ENCODE measurements at regions not wholly inside any gene's neighbourhood (a gene's known extent, or its start where the extent isn't known, plus 50 kb on each side); places are given as distances from the start of the nearest gene placed in this dataset.

- intact Hi-C loops (cut with DNase I): no loop called here
- H3K9me3 ChIP-seq: no peaks in the 10 kb centered on the region
- no peak for TF ChIP-seq POLR2AphosphoS5 (IDR thresholded peaks at IDR 0.05)
- no peak for TF ChIP-seq POLR2A (IDR thresholded peaks at IDR 0.05)
- TF ChIP-seq EP300 (IDR thresholded peaks at IDR 0.05): no peak
- TF ChIP-seq CTCF (IDR thresholded peaks at IDR 0.05): no peak
These were observed 162.3 kb downstream of the INHBA start for GRCh38 chr7:41540601-41541000.

GRCh38 chr7:41538810-41539724 is 163.8 kb downstream of the INHBA start:
- Histone ChIP-seq H3K36me3 (no peaks in the 10 kb centered on the region), H3K4me3 (no peak overlapping the region), H3K27ac (no peak overlapping the region), H3K9me3 (no peaks in the 10 kb centered on the region), H3K27me3 (no peaks in the 10 kb centered on the region), H3K4me1 (peaks cover 0 to 16% (median 4%) of the 10 kb centered on the region in 4 donors)
- TF ChIP-seq CTCF (IDR thresholded peaks at IDR 0.05) (no peak), EP300 (IDR thresholded peaks at IDR 0.05) (no peak), POLR2A (IDR thresholded peaks at IDR 0.05) (no peak)
- 57 to 67% methylated on average over 8 of the region's 8 CpGs for WGBS, 2 donors
- no peak for DNase-seq
- intact Hi-C loops (cut with DNase I): no loop called here

More at GRCh38 chr7:41540601-41541000, 162.3 kb downstream of the INHBA start:
- H3K27me3 ChIP-seq: no peaks in the 10 kb centered on the region
- DNase-seq: no peak
- no peaks in the 10 kb centered on the region for H3K36me3 ChIP-seq
- H3K27ac ChIP-seq: no peak overlapping the region
- H3K4me3 ChIP-seq: no peak overlapping the region
- peaks cover 0 to 16% (median 4%) of the 10 kb centered on the region in 4 donors for H3K4me1 ChIP-seq
- 84 to 89% methylated on average over 3 of the region's 3 CpGs for WGBS, 2 donors

- no peak overlapping the region for H3K4me3 ChIP-seq
- H3K36me3 ChIP-seq: no peaks in the 10 kb centered on the region
- H3K27me3 ChIP-seq: no peaks in the 10 kb centered on the region
- DNase-seq: no peak
- TF ChIP-seq EP300 (IDR thresholded peaks at IDR 0.05) (no peak), POLR2AphosphoS5 (IDR thresholded peaks at IDR 0.05) (no peak), POLR2A (IDR thresholded peaks at IDR 0.05) (no peak), CTCF (IDR thresholded peaks at IDR 0.05) (no peak)
- peaks cover 0 to 16% (median 4%) of the 10 kb centered on the region in 4 donors for H3K4me1 ChIP-seq
- WGBS, 2 donors: 87 to 88% methylated on average over 9 of the region's 9 CpGs
- H3K27ac ChIP-seq: no peak overlapping the region
- intact Hi-C loops (cut with DNase I): no loop called here
- no peaks in the 10 kb centered on the region for H3K9me3 ChIP-seq
These were observed 165.8 kb downstream of the INHBA start for GRCh38 chr7:41536873-41537665.

GRCh38 chr7:41536122-41536872 is 166.6 kb downstream of the INHBA start:
- Histone ChIP-seq H3K36me3 (no peaks in the 10 kb centered on the region), H3K27me3 (no peaks in the 10 kb centered on the region), H3K27ac (no peak overlapping the region), H3K4me1 (peaks cover 0 to 16% (median 4%) of the 10 kb centered on the region in 4 donors), H3K9me3 (no peaks in the 10 kb centered on the region), H3K4me3 (no peak overlapping the region)
- intact Hi-C loops (cut with DNase I): no loop called here
- TF ChIP-seq POLR2AphosphoS5 (IDR thresholded peaks at IDR 0.05) (no peak), CTCF (IDR thresholded peaks at IDR 0.05) (no peak), EP300 (IDR thresholded peaks at IDR 0.05) (no peak)
- whole genome bisulfite sequencing, 2 donors: 80 to 85% methylated on average over 3 of the region's 3 CpGs
- no peak for DNase-seq

Data from sigmoid colon (tissue), 6 donors.